Erythroblast (primary cell): ENCODE measurements at regions not wholly inside any gene's neighbourhood (a gene's known extent, or its start where the extent isn't known, plus 50 kb on each side); places are given as distances from the start of the nearest gene placed in this dataset.

Experiments used
- GATA1 ChIP-seq: IDR thresholded peaks from 2 replicates; pipeline ENCODE4 v1.6.1; 2011; ENCODE audit warnings: low read depth, mild to moderate bottlenecking, control low read depth, low read length, moderate library complexity
- POLR2A ChIP-seq: IDR thresholded peaks from 2 replicates; pipeline ENCODE4 v1.6.1; 2011; ENCODE audit warnings: mild to moderate bottlenecking, low read length

DNA sequence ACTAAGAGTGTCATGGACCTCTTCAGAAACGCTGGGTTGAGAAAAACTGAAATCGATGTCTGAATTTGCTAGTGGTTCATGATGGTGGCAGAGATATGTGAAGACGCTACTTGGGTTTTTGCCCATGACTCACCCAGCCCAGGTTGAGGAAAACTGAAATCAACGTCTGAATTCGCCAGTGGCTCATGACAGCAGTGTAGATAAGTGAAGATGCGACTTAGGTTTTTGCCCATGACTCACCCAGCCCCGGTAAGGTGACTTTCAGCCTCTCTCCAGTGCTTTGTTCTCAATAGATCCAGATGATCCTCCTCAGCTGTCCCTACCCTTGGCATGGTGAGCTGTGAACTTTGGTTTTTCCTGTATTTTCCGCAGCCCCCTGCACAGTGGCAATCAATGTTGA, 105.3 kb upstream of the SIX3 start:
- no peak for TF ChIP-seq POLR2A
- no peak for TF ChIP-seq GATA1
